ENCODE measurements at regions not wholly inside any gene's neighbourhood (a gene's known extent, or its start where the extent isn't known, plus 50 kb on each side); places are given as distances from the start of the nearest gene placed in this dataset.

- no peak for TF ChIP-seq POLR2AphosphoS5 (IDR thresholded peaks at IDR 0.05; ENCODE audit: low read depth, low read length)
- TF ChIP-seq TCF7L2 (IDR thresholded peaks at IDR 0.05; ENCODE audit: low read depth, low read length), result no peak
- no peak for TF ChIP-seq CTCF (IDR thresholded peaks at IDR 0.05)
- no peak for TF ChIP-seq SIN3A (IDR thresholded peaks at IDR 0.05; ENCODE audit: borderline replicate concordance, insufficient read depth, low read depth, low read length)
- no peak overlapping the region for H3K27ac ChIP-seq (ENCODE audit: low read length)
- POLR2A ChIA-PET, result no interaction called here
- in situ Hi-C loops (cut with HindIII; ENCODE audit: low pct_unique_long_range_greater_than_20kb, low sequenced_read_pairs) (no loop called here), intact Hi-C loops (cut with micrococcal nuclease; ENCODE audit: unreplicated experiment) (no loop called here)
- CTCF ChIA-PET, result no interaction called here
- BruUV-seq (replicated peaks), result no TSS peak
- H3K36me3 ChIP-seq (ENCODE audit: control insufficient read depth, insufficient read depth, low read length), result no peaks in the 10 kb centered on the region
- H3K9me3 ChIP-seq (ENCODE audit: control insufficient read depth, insufficient read depth, low read depth, low read length), result no peaks in the 10 kb centered on the region
- no peaks in the 10 kb centered on the region for H3K4me1 ChIP-seq (ENCODE audit: control insufficient read depth, insufficient read depth, low read length)
- ATAC-seq (no peak), DNase-seq (ENCODE audit: low read depth, low spot score) (no peak)
- no peak overlapping the region for H3K4me3 ChIP-seq (ENCODE audit: low read depth in 2 of 2, low read length in 2 of 2)
- H3K27me3 ChIP-seq (ENCODE audit: control insufficient read depth, insufficient read depth, low read length), result no peaks in the 10 kb centered on the region
These were observed 155.1 kb downstream of the TRIB2 start for GRCh38 chr2:12871694-12872315.

GRCh38 chr2:12877761-12878160 is 161.0 kb downstream of the TRIB2 start:
- H3K4me1 ChIP-seq (ENCODE audit: control insufficient read depth, insufficient read depth, low read length), result no peaks in the 10 kb centered on the region
- ATAC-seq (no peak), DNase-seq (ENCODE audit: low read depth, low spot score) (no peak)
- no peak overlapping the region for H3K4me3 ChIP-seq (ENCODE audit: low read depth in 2 of 2, low read length in 2 of 2)
- in situ Hi-C loops (cut with HindIII; ENCODE audit: low pct_unique_long_range_greater_than_20kb, low sequenced_read_pairs) (no loop called here), intact Hi-C loops (cut with micrococcal nuclease; ENCODE audit: unreplicated experiment) (no loop called here)
- H3K27me3 ChIP-seq (ENCODE audit: control insufficient read depth, insufficient read depth, low read length), result no peaks in the 10 kb centered on the region
- H3K27ac ChIP-seq (ENCODE audit: low read length), result no peak overlapping the region
- H3K9me3 ChIP-seq (ENCODE audit: control insufficient read depth, insufficient read depth, low read depth, low read length), result no peaks in the 10 kb centered on the region
- ChIA-PET POLR2A (no interaction called here), CTCF (no interaction called here)
- H3K36me3 ChIP-seq (ENCODE audit: control insufficient read depth, insufficient read depth, low read length), result no peaks in the 10 kb centered on the region
- no TSS peak for BruUV-seq (replicated peaks)
- TF ChIP-seq TCF7L2 (IDR thresholded peaks at IDR 0.05; ENCODE audit: low read depth, low read length), result no peak
- TF ChIP-seq CTCF (IDR thresholded peaks at IDR 0.05), result no peak
- TF ChIP-seq REST (IDR thresholded peaks at IDR 0.05; ENCODE audit: insufficient read depth in 1 of 2, low read depth in 2 of 2, low read length in 1 of 2), result no peak

Measured in Panc1 (cell line).